H9 (cell line): ENCODE measurements at regions not wholly inside any gene's neighbourhood (a gene's known extent, or its start where the extent isn't known, plus 50 kb on each side); places are given as distances from the start of the nearest gene placed in this dataset.

Source experiments
- DNase-seq: peaks from one replicate; pipeline ENCODE4 v3.0.0-alpha.2; 2017
- H2AFZ ChIP-seq: one replicate; pipeline ENCODE4 v1.6.1; 2013; ENCODE audit warnings: mild to moderate bottlenecking, low read length, control low read depth, moderate library complexity
- H2AK5ac ChIP-seq: 2 replicates; pipeline ENCODE4 v1.6.1; 2013; ENCODE audit warnings: low read length, control low read depth, mixed read lengths; ENCODE audit not compliant: insufficient read length
- H2BK120ac ChIP-seq: one replicate; pipeline ENCODE4 v1.6.1; 2013; ENCODE audit warnings: low read depth, mild to moderate bottlenecking, low read length, control low read depth, inconsistent platforms; ENCODE audit not compliant: poor library complexity, severe bottlenecking
- H2BK12ac ChIP-seq: 2 replicates; pipeline ENCODE4 v1.6.1; 2013; ENCODE audit warnings: low read length, control low read depth, mixed read lengths, low read depth; ENCODE audit not compliant: insufficient read length
- H2BK15ac ChIP-seq: 2 replicates; pipeline ENCODE4 v1.6.1; 2013; ENCODE audit warnings: low read depth, low read length, control low read depth
- H2BK20ac ChIP-seq: one replicate; pipeline ENCODE4 v1.6.1; 2013; ENCODE audit warnings: low read depth, mild to moderate bottlenecking, low read length, control low read depth, inconsistent platforms; ENCODE audit not compliant: poor library complexity, severe bottlenecking
- H2BK5ac ChIP-seq: 2 replicates; pipeline ENCODE4 v1.6.1; 2013; ENCODE audit warnings: low read length, control low read depth, mixed read lengths; ENCODE audit not compliant: insufficient read length
- H3K14ac ChIP-seq: 2 replicates; pipeline ENCODE4 v1.6.1; 2013; ENCODE audit warnings: low read length, control low read depth; ENCODE audit not compliant: insufficient read depth
- H3K18ac ChIP-seq: 2 replicates; pipeline ENCODE4 v1.6.1; 2013; ENCODE audit warnings: low read depth, mild to moderate bottlenecking, mixed read lengths, low read length, control low read depth; ENCODE audit not compliant: insufficient read length
- H3K23ac ChIP-seq: 2 replicates; pipeline ENCODE4 v1.6.1; 2013; ENCODE audit warnings: low read length, control low read depth, mixed read lengths, low read depth; ENCODE audit not compliant: insufficient read length
- H3K23me2 ChIP-seq: 2 replicates; pipeline ENCODE4 v1.6.1; 2013; ENCODE audit warnings: low read depth, mild to moderate bottlenecking, mixed read lengths, low read length, control low read depth; ENCODE audit not compliant: insufficient read length, poor library complexity, severe bottlenecking
- H3K27ac ChIP-seq: 2 replicates; pipeline ENCODE4 v1.5.1; 2013; ENCODE audit warnings: low read length, control low read depth, mixed read lengths, low read depth; ENCODE audit not compliant: insufficient read length
- H3K27me3 ChIP-seq: 2 replicates; pipeline ENCODE4 v1.6.1; 2013; ENCODE audit warnings: low read length, control low read depth, inconsistent platforms; ENCODE audit not compliant: insufficient read depth
- H3K4ac ChIP-seq: 2 replicates; pipeline ENCODE4 v1.6.1; 2013; ENCODE audit warnings: low read depth, mild to moderate bottlenecking, control low read depth, inconsistent platforms, low read length, moderate library complexity
- H3K4me1 ChIP-seq: 2 replicates; pipeline ENCODE4 v1.6.1; 2013; ENCODE audit warnings: low read length, control low read depth, inconsistent platforms; ENCODE audit not compliant: insufficient read depth
- H3K4me2 ChIP-seq: 2 replicates; pipeline ENCODE4 v1.6.1; 2013; ENCODE audit warnings: low read length, control low read depth, mixed read lengths; ENCODE audit not compliant: insufficient read length, insufficient read depth
- H3K56ac ChIP-seq: 2 replicates; pipeline ENCODE4 v1.6.1; 2013; ENCODE audit warnings: low read depth, mild to moderate bottlenecking, mixed read lengths, low read length, control low read depth; ENCODE audit not compliant: insufficient read length
- H3K79me1 ChIP-seq: 2 replicates; pipeline ENCODE4 v1.6.1; 2013; ENCODE audit warnings: low read depth, mild to moderate bottlenecking, moderate library complexity, low read length, control low read depth, inconsistent platforms; ENCODE audit not compliant: insufficient read depth, poor library complexity, severe bottlenecking
- H3K79me2 ChIP-seq: 2 replicates; pipeline ENCODE4 v1.6.1; 2013; ENCODE audit warnings: low read length, control low read depth, inconsistent platforms; ENCODE audit not compliant: insufficient read depth
- H3K9ac ChIP-seq: 2 replicates; pipeline ENCODE4 v1.6.1; 2013; ENCODE audit warnings: low read length, control low read depth, mixed read lengths; ENCODE audit not compliant: insufficient read length; ENCODE audit errors: extremely low read depth
- H3K9me3 ChIP-seq: one replicate; pipeline ENCODE4 v1.6.1; 2013; ENCODE audit warnings: low read depth, low read length, inconsistent platforms; ENCODE audit not compliant: control insufficient read depth
- H3T11ph ChIP-seq: one replicate; pipeline ENCODE4 v1.6.1; 2013; ENCODE audit warnings: mild to moderate bottlenecking, low read length, control low read depth, inconsistent platforms
- H4K20me1 ChIP-seq: one replicate; pipeline ENCODE4 v1.6.1; 2013; ENCODE audit not compliant: control insufficient read depth, insufficient read length, insufficient read depth
- H4K5ac ChIP-seq: 2 replicates; pipeline ENCODE4 v1.6.1; 2013; ENCODE audit warnings: low read depth, mild to moderate bottlenecking, mixed read lengths, low read length, control low read depth; ENCODE audit not compliant: insufficient read length
- H4K8ac ChIP-seq: replicated peaks from 2 replicates; pipeline ENCODE4 v1.6.1; 2013; ENCODE audit warnings: low read length, control low read depth, mixed read lengths, low read depth; ENCODE audit not compliant: insufficient read length
- H4K91ac ChIP-seq: 2 replicates; pipeline ENCODE4 v1.6.1; 2013; ENCODE audit warnings: low read depth, mild to moderate bottlenecking, moderate library complexity, mixed read lengths, low read length, control low read depth; ENCODE audit not compliant: insufficient read length
- H3K27ac Mint-ChIP-seq, 3 experiments: 2 replicates in 2 of 3; 3 replicates in 1 of 3; pipeline ENCODE4 v1.8.0; 2020 to 2021; ENCODE audit warnings: mixed read lengths in 3 of 3, mild to moderate bottlenecking in 1 of 3, moderate library complexity in 1 of 3
- H3K27me3 Mint-ChIP-seq: 2 replicates; pipeline ENCODE4 v1.8.0; 2021; ENCODE audit warnings: low read depth, mild to moderate bottlenecking, moderate library complexity, mixed read lengths
- H3K36me3 Mint-ChIP-seq, 3 experiments: 2 replicates in 2 of 3; 3 replicates in 1 of 3; pipeline ENCODE4 v1.8.0; 2020 to 2021; ENCODE audit warnings: low read depth in 3 of 3, mixed read lengths in 3 of 3; ENCODE audit not compliant: insufficient read depth in 1 of 3
- H3K4me1 Mint-ChIP-seq, 2 experiments: 2 replicates each; pipeline ENCODE4 v1.8.0; 2020; ENCODE audit warnings: mixed read lengths in 2 of 2
- H3K4me3 Mint-ChIP-seq, 2 experiments: 2 replicates in 1 of 2; 3 replicates in 1 of 2; pipeline ENCODE4 v1.8.0; 2020 to 2021; ENCODE audit warnings: mild to moderate bottlenecking in 2 of 2, mixed read lengths in 2 of 2, moderate library complexity in 1 of 2
- H3K9me3 Mint-ChIP-seq, 2 experiments: 2 replicates in 1 of 2; 3 replicates in 1 of 2; pipeline ENCODE4 v1.8.0; 2020; ENCODE audit warnings: mild to moderate bottlenecking in 2 of 2, mixed read lengths in 2 of 2, moderate library complexity in 1 of 2
- WGBS: extraction: QIAGEN DNeasy Blood & Tissue Kit; methylation state at CpG from one replicate; pipeline ENCODE4 v1.1.7; 2013; ENCODE audit warnings: missing lambda C conversion rate, low lambda C conversion rate, mixed read lengths; ENCODE audit not compliant: insufficient read length; ENCODE audit errors: extremely low coverage; 5-methylcytosine and 5-hydroxymethylcytosine counted together
- TF ChIP-seq, protein P1 (sequence below): fragments of 200-600 bp; sonication (generic); conservative IDR thresholded peaks from 3 replicates; pipeline ENCODE4 v1.8.0; 2021; ENCODE audit warnings: antibody characterized with exemption, mild to moderate bottlenecking

DNA sequence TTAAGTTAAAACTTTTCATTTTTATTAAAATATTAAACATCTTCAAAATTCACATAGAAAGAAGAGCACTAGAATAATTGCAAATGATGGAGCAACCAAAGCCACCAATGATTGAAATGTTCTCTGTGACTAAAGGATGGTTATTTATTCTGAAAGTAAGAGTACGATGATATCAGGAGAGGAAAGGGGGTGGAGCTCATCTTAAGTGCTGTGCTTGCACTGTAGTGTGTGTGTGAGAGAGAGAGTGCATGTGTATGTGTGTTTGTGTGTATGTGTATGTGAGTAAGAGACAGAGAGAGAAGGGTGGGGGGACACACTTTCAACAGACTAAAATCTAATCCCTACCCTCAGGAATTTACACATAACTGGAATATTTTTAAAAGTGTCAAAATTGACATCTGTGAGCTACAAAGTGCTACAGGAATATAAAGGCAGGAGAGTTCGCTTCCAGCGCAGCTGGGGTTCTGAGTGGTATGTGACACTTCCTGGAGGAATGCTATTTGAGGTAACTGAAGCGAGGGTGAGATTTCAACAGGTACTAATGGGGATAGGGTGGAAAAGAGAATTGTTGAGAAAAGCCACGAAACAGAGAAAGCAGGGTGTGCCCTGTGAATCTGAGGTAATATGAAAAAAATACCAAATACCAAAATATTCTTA is 57.2 kb upstream of the SMNDC1 start:
- no peaks in the 10 kb centered on the region for H3K79me2 ChIP-seq
- no peak overlapping the region for H4K8ac ChIP-seq
- DNase-seq: no peak
- H4K20me1 ChIP-seq: no peaks in the 10 kb centered on the region
- no peaks in the 10 kb centered on the region; a peak in 1 of 7 replicates for H3K36me3 Mint-ChIP-seq
- no peak overlapping the region for H4K5ac ChIP-seq
- no peak overlapping the region for H4K91ac ChIP-seq
- H3K9me3 ChIP-seq: no peaks in the 10 kb centered on the region
- no peak overlapping the region for H2AFZ ChIP-seq
- H3T11ph ChIP-seq: no peak overlapping the region
- no peak overlapping the region for H2AK5ac ChIP-seq
- TF ChIP-seq, protein P1, sequence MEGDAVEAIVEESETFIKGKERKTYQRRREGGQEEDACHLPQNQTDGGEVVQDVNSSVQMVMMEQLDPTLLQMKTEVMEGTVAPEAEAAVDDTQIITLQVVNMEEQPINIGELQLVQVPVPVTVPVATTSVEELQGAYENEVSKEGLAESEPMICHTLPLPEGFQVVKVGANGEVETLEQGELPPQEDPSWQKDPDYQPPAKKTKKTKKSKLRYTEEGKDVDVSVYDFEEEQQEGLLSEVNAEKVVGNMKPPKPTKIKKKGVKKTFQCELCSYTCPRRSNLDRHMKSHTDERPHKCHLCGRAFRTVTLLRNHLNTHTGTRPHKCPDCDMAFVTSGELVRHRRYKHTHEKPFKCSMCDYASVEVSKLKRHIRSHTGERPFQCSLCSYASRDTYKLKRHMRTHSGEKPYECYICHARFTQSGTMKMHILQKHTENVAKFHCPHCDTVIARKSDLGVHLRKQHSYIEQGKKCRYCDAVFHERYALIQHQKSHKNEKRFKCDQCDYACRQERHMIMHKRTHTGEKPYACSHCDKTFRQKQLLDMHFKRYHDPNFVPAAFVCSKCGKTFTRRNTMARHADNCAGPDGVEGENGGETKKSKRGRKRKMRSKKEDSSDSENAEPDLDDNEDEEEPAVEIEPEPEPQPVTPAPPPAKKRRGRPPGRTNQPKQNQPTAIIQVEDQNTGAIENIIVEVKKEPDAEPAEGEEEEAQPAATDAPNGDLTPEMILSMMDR: no peak
- H3K79me1 ChIP-seq: no peaks in the 10 kb centered on the region
- peaks cover 33 to 35% of the 10 kb centered on the region in 2 experiments for H3K4me1 Mint-ChIP-seq
- no peak overlapping the region for H3K27ac ChIP-seq
- no CpG with 5 or more reads among the region's 5 CpGs for WGBS
- no peak overlapping the region for H3K9ac ChIP-seq
- no peak overlapping the region for H2BK5ac ChIP-seq
- no peaks in the 10 kb centered on the region for H3K27me3 ChIP-seq
- H3K23ac ChIP-seq: no peak overlapping the region
- H3K18ac ChIP-seq: no peak overlapping the region
- no peak overlapping the region for H2BK120ac ChIP-seq
- H3K4ac ChIP-seq: no peak overlapping the region
- no peak overlapping the region for H3K56ac ChIP-seq
- no peak overlapping the region for H2BK12ac ChIP-seq
- peaks cover 12% of the 10 kb centered on the region for H3K4me1 ChIP-seq
- H3K27me3 Mint-ChIP-seq: peaks cover 2% of the 10 kb centered on the region
- no peak overlapping the region for H3K27ac Mint-ChIP-seq
- no peaks in the 10 kb centered on the region; a peak in 2 of 5 replicates for H3K9me3 Mint-ChIP-seq
- H3K14ac ChIP-seq: no peak overlapping the region
- H3K23me2 ChIP-seq: no peaks in the 10 kb centered on the region
- no peak overlapping the region for H3K4me3 Mint-ChIP-seq
- no peak overlapping the region for H2BK15ac ChIP-seq
- H3K4me2 ChIP-seq: peak overlapping the region; percentile 12
- H2BK20ac ChIP-seq: no peak overlapping the region
